ENCODE measurements at regions not wholly inside any gene's neighbourhood (a gene's known extent, or its start where the extent isn't known, plus 50 kb on each side); places are given as distances from the start of the nearest gene placed in this dataset.

GRCh38 chr16:79297805-79298204 lies 302.7 kb downstream of the MAF start (continued):
- TF ChIP-seq REST (IDR thresholded peaks at IDR 0.05; ENCODE audit: low read depth, low read length) (no peak), CHD2 (IDR thresholded peaks at IDR 0.05; ENCODE audit: low read length, partially characterized antibody) (no peak), RAD21 (IDR thresholded peaks at IDR 0.05; ENCODE audit: low read length) (no peak)

GRCh38 chr16:79297296-79297695 lies 303.2 kb downstream of the MAF start:
- Histone ChIP-seq H3K4me1 (ENCODE audit: control insufficient read depth in 1 of 2, insufficient read depth in 2 of 2, low read depth in 1 of 2, low read length in 1 of 2) (peaks cover 0 to 6% of the 10 kb centered on the region in 2 experiments; a peak in 1 of 4 replicates), H3K9me2 (no peaks in the 10 kb centered on the region), H3K9me3 (no peaks in the 10 kb centered on the region), H3K79me2 (ENCODE audit: insufficient read depth) (no peaks in the 10 kb centered on the region), H3F3A (replicated peaks; ENCODE audit: insufficient read depth) (no peaks in the 10 kb centered on the region), H3K9ac (no peak overlapping the region), H3K27ac (ENCODE audit: low read depth in 2 of 2, low read length in 1 of 2) (no peak overlapping the region), H4K20me1 (ENCODE audit: insufficient read depth) (no peaks in the 10 kb centered on the region), H3K27me3 (ENCODE audit: insufficient read depth) (no peaks in the 10 kb centered on the region), H2AFZ (ENCODE audit: low read depth) (no peak overlapping the region), H3K4me2 (no peak overlapping the region), H3K36me3 (replicated peaks in 1 of 2; ENCODE audit: control insufficient read depth in 1 of 2, insufficient read depth in 2 of 2, low read length in 1 of 2) (no peaks in the 10 kb centered on the region), H3K4me3 (ENCODE audit: low read depth in 2 of 2, low read length in 1 of 2) (no peak overlapping the region)
- ChIA-PET CTCF (no interaction called here), POLR2A (no interaction called here)
- no peak for DNase-seq
- 40% methylated on average over 9 of the region's 9 CpGs for WGBS (ENCODE audit: low lambda C conversion rate)
- TF ChIP-seq FOXM1 (IDR thresholded peaks at IDR 0.05; ENCODE audit: low read depth) (no peak), MEF2A (IDR thresholded peaks at IDR 0.05; ENCODE audit: borderline replicate concordance, low read depth) (no peak), FOSL2 (IDR thresholded peaks at IDR 0.05; ENCODE audit: borderline replicate concordance, low read depth) (no peak), CHD2 (IDR thresholded peaks at IDR 0.05; ENCODE audit: low read length, partially characterized antibody) (no peak), GATA2 (CRISPR knock-in tag; IDR thresholded peaks at IDR 0.05) (no peak), IRF3 (IDR thresholded peaks at IDR 0.05; ENCODE audit: low read depth, low read length) (no peak), TEAD4 (IDR thresholded peaks at IDR 0.05; ENCODE audit: borderline replicate concordance, insufficient read depth) (no peak), NRF1 (IDR thresholded peaks at IDR 0.05; ENCODE audit: low read depth, low read length) (no peak), REST (IDR thresholded peaks at IDR 0.05; ENCODE audit: low read depth, low read length) (no peak), SIN3A (IDR thresholded peaks at IDR 0.05; ENCODE audit: borderline replicate concordance, low read depth, low read length) (no peak), RXRA (IDR thresholded peaks at IDR 0.05; ENCODE audit: borderline replicate concordance, low read depth) (no peak), CTCF (IDR thresholded peaks at IDR 0.05) (no peak), NFIC (IDR thresholded peaks at IDR 0.05; ENCODE audit: borderline replicate concordance) (no peak), RAD21 (IDR thresholded peaks at IDR 0.05; ENCODE audit: low read length) (no peak), RCOR1 (IDR thresholded peaks at IDR 0.05; ENCODE audit: low read length) (no peak), PBX3 (IDR thresholded peaks at IDR 0.05) (no peak), EZH2phosphoT487 (IDR thresholded peaks at IDR 0.05; ENCODE audit: borderline replicate concordance, low read depth) (no peak), JUND (IDR thresholded peaks at IDR 0.05) (no peak), TAF1 (IDR thresholded peaks at IDR 0.05; ENCODE audit: borderline replicate concordance, low read depth, low read length) (no peak), TCF12 (IDR thresholded peaks at IDR 0.05) (no peak)

Data from SK-N-SH (cell line).